ENCODE measurements at regions not wholly inside any gene's neighbourhood (a gene's known extent, or its start where the extent isn't known, plus 50 kb on each side); places are given as distances from the start of the nearest gene placed in this dataset.
A peak's percentile ranks its signal among the peaks of the same experiment; 100 is the strongest.

GRCh38 chr1:239539051-239539450 is 152.7 kb downstream of the CHRM3 start:
- in situ Hi-C loops (cut with HindIII; ENCODE audit: low pct_ligation_motif_present, low sequenced_read_pairs), result no loop called here
- no peaks in the 10 kb centered on the region for H3K27me3 ChIP-seq (replicated peaks)
- no peak overlapping the region for H3K27ac ChIP-seq
- no peak for TF ChIP-seq CTCF (IDR thresholded peaks at IDR 0.05; ENCODE audit: low read depth, low read length, missing control alignments)
- no peaks in the 10 kb centered on the region for H3K36me3 ChIP-seq (replicated peaks)
- H3K4me3 ChIP-seq (ENCODE audit: low read depth, low read length), result no peak overlapping the region
- DNase-seq, result no peak

- Histone ChIP-seq H3K27me3 (replicated peaks) (no peaks in the 10 kb centered on the region), H3K36me3 (replicated peaks) (no peaks in the 10 kb centered on the region), H3K4me3 (ENCODE audit: low read depth, low read length) (no peak overlapping the region), H3K27ac (no peak overlapping the region)
- no peak for TF ChIP-seq CTCF (IDR thresholded peaks at IDR 0.05; ENCODE audit: low read depth, low read length, missing control alignments)
- in situ Hi-C loops (cut with HindIII; ENCODE audit: low pct_ligation_motif_present, low sequenced_read_pairs), result no loop called here
- DNase-seq, result no peak
Measured at GRCh38 chr1:239539812-239540211, 153.4 kb downstream of the CHRM3 start.

GRCh38 chr1:239543873-239544272 is 157.5 kb downstream of the CHRM3 start:
- Histone ChIP-seq H3K36me3 (replicated peaks) (no peaks in the 10 kb centered on the region), H3K4me3 (ENCODE audit: low read depth, low read length) (no peak overlapping the region), H3K27me3 (replicated peaks) (no peaks in the 10 kb centered on the region), H3K27ac (no peak overlapping the region)
- DNase-seq, result no peak
- TF ChIP-seq CTCF (IDR thresholded peaks at IDR 0.05; ENCODE audit: low read depth, low read length, missing control alignments), result no peak
- in situ Hi-C loops (cut with HindIII; ENCODE audit: low pct_ligation_motif_present, low sequenced_read_pairs), result no loop called here

- no peak overlapping the region for H3K27ac ChIP-seq
- H3K4me3 ChIP-seq (ENCODE audit: low read depth, low read length), result no peak overlapping the region
- in situ Hi-C loops (cut with HindIII; ENCODE audit: low pct_ligation_motif_present, low sequenced_read_pairs), result no loop called here
- no peaks in the 10 kb centered on the region for H3K36me3 ChIP-seq (replicated peaks)
- TF ChIP-seq CTCF (IDR thresholded peaks at IDR 0.05; ENCODE audit: low read depth, low read length, missing control alignments), result no peak
- H3K27me3 ChIP-seq (replicated peaks), result no peaks in the 10 kb centered on the region
- DNase-seq, result peak; percentile 24
Measured at GRCh38 chr1:239545466-239545865, 159.1 kb downstream of the CHRM3 start.

GRCh38 chr1:239547987-239548386 is 161.6 kb downstream of the CHRM3 start:
- no peaks in the 10 kb centered on the region for H3K36me3 ChIP-seq (replicated peaks)
- peak; percentile 20 for DNase-seq
- H3K4me3 ChIP-seq (ENCODE audit: low read depth, low read length), result no peak overlapping the region
- no peak for TF ChIP-seq CTCF (IDR thresholded peaks at IDR 0.05; ENCODE audit: low read depth, low read length, missing control alignments)
- H3K27ac ChIP-seq, result no peak overlapping the region
- in situ Hi-C loops (cut with HindIII; ENCODE audit: low pct_ligation_motif_present, low sequenced_read_pairs), result no loop called here
- H3K27me3 ChIP-seq (replicated peaks), result no peaks in the 10 kb centered on the region

- Histone ChIP-seq H3K27me3 (replicated peaks) (no peaks in the 10 kb centered on the region), H3K4me3 (ENCODE audit: low read depth, low read length) (no peak overlapping the region), H3K36me3 (replicated peaks) (no peaks in the 10 kb centered on the region), H3K27ac (no peak overlapping the region)
- TF ChIP-seq CTCF (IDR thresholded peaks at IDR 0.05; ENCODE audit: low read depth, low read length, missing control alignments), result no peak
- peak; percentile 7 for DNase-seq
- in situ Hi-C loops (cut with HindIII; ENCODE audit: low pct_ligation_motif_present, low sequenced_read_pairs), result no loop called here
Measured at GRCh38 chr1:239550178-239550577, 163.8 kb downstream of the CHRM3 start.
